Skeletal muscle tissue (tissue), 3 donors: ENCODE measurements at regions not wholly inside any gene's neighbourhood (a gene's known extent, or its start where the extent isn't known, plus 50 kb on each side); places are given as distances from the start of the nearest gene placed in this dataset.

Experiments used
- H3K27ac ChIP-seq: one replicate; pipeline ENCODE4 v1.7.0; 2013; ENCODE audit warnings: mild to moderate bottlenecking, low read depth, low read length, inconsistent platforms
- H3K27me3 ChIP-seq, 3 donors: one replicate each; pipeline ENCODE4 v1.7.0; 2013; ENCODE audit warnings: low read length in 3 of 3; ENCODE audit not compliant: control insufficient read depth in 3 of 3, insufficient read depth in 3 of 3
- H3K36me3 ChIP-seq, 3 donors: one replicate each; pipeline ENCODE4 v1.7.0; 2013; ENCODE audit warnings: low read length in 3 of 3; ENCODE audit not compliant: control insufficient read depth in 3 of 3, insufficient read depth in 3 of 3
- H3K4me1 ChIP-seq, 3 donors: one replicate each; pipeline ENCODE4 v1.7.0; 2013; ENCODE audit warnings: low read length in 3 of 3, mild to moderate bottlenecking in 3 of 3; ENCODE audit not compliant: control insufficient read depth in 3 of 3, insufficient read depth in 3 of 3
- H3K4me3 ChIP-seq, 3 donors: one replicate each; pipeline ENCODE4 v1.7.0; 2013; ENCODE audit warnings: low read length in 3 of 3
- H3K9ac ChIP-seq, 3 donors: one replicate each; pipeline ENCODE4 v1.7.0; 2013; ENCODE audit warnings: low read length in 3 of 3, mild to moderate bottlenecking in 3 of 3, moderate library complexity in 2 of 3, low read depth in 1 of 3
- H3K9me3 ChIP-seq, 3 donors: one replicate each; pipeline ENCODE4 v1.7.0; 2013; ENCODE audit warnings: low read length in 3 of 3; ENCODE audit not compliant: control insufficient read depth in 3 of 3
- donor health status: Osteomylitis.

GRCh38 chr2:19542796-19543662 is 184.6 kb upstream of the OSR1 start:
- Histone ChIP-seq H3K9ac (no peak overlapping the region), H3K36me3 (no peaks in the 10 kb centered on the region), H3K9me3 (no peaks in the 10 kb centered on the region), H3K4me1 (peaks cover 6% of the 10 kb centered on the region in 3 donors), H3K27ac (no peak overlapping the region), H3K27me3 (no peaks in the 10 kb centered on the region), H3K4me3 (no peak overlapping the region)

DNA sequence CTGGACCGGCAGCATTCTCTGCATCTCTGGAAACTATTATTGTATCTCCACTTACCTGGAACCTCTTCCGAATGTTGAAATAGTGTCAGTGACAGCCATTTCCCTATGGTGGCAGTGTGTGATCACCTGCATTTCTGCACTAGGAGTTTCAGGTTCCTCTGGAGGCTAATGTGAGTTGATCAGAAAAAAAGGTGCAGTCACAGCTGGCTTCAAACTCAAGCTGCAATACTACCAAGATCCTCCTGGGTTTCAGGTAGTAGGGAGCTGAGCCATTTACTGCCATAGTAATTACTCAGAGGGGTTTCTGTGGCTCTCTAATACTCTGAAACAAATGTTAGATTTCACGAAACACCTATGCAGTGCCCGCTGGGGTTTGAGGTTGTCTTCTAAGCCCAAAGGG is 183.5 kb upstream of the OSR1 start:
- no peak overlapping the region for H3K27ac ChIP-seq
- H3K9ac ChIP-seq, result no peak overlapping the region
- H3K9me3 ChIP-seq, result no peaks in the 10 kb centered on the region
- H3K4me1 ChIP-seq, result peaks cover 6 to 9% (median 9%) of the 10 kb centered on the region in 3 donors
- H3K4me3 ChIP-seq, result no peak overlapping the region
- no peaks in the 10 kb centered on the region for H3K36me3 ChIP-seq
- H3K27me3 ChIP-seq, result no peaks in the 10 kb centered on the region

GRCh38 chr2:19540739-19541525 is 182.5 kb upstream of the OSR1 start:
- no peaks in the 10 kb centered on the region for H3K27me3 ChIP-seq
- no peak overlapping the region for H3K4me3 ChIP-seq
- H3K36me3 ChIP-seq, result no peaks in the 10 kb centered on the region
- no peak overlapping the region for H3K9ac ChIP-seq
- H3K4me1 ChIP-seq, result peaks cover 6 to 9% (median 9%) of the 10 kb centered on the region in 3 donors
- no peaks in the 10 kb centered on the region for H3K9me3 ChIP-seq
- no peak overlapping the region for H3K27ac ChIP-seq

DNA sequence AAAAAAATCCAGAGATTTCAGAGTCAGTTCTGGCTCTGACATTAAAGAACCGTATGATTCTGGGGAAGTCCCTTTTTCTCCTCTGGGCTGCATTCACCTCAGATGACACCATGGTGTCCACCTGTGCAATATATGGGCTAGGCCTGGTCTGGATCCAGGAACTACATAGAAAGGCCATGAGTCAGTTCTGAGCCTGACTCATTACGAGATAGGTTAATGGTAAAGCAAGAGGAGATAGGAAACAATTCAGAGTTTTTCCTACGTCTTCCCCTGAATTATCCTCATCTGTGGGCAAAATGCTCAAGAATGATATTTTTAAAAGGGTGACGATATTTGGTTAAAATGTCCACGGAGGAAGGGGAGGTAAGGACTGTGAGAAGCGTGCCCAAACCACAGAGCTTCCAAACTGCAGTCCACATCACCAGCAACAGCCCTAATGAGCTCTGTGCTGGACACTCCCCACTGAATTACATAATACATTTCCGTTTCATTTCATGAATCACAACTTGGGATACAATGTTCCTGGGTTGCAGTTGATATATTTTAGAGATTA is 180.1 kb upstream of the OSR1 start:
- Histone ChIP-seq H3K27ac (peak overlapping the region; percentile 33), H3K36me3 (no peaks in the 10 kb centered on the region), H3K4me1 (peaks cover 6 to 9% (median 9%) of the 10 kb centered on the region in 3 donors), H3K4me3 (peak overlapping the region in 1 of 3 donors; percentile 32), H3K9me3 (no peaks in the 10 kb centered on the region), H3K9ac (peak overlapping the region in 1 of 3 donors; percentile 24), H3K27me3 (no peaks in the 10 kb centered on the region)

- Histone ChIP-seq H3K4me3 (no peak overlapping the region), H3K4me1 (peaks cover 6 to 9% (median 6%) of the 10 kb centered on the region in 3 donors), H3K9me3 (no peaks in the 10 kb centered on the region), H3K36me3 (no peaks in the 10 kb centered on the region), H3K27me3 (no peaks in the 10 kb centered on the region), H3K27ac (no peak overlapping the region), H3K9ac (no peak overlapping the region)
Measured at GRCh38 chr2:19536136-19536535, 177.7 kb upstream of the OSR1 start.

- Histone ChIP-seq H3K9me3 (no peaks in the 10 kb centered on the region), H3K27ac (no peak overlapping the region), H3K9ac (no peak overlapping the region), H3K4me3 (no peak overlapping the region), H3K36me3 (no peaks in the 10 kb centered on the region), H3K27me3 (no peaks in the 10 kb centered on the region), H3K4me1 (peaks cover 0 to under 1% (median under 1%) of the 10 kb centered on the region in 3 donors)
Measured at GRCh38 chr2:19532547-19533196, 174.2 kb upstream of the OSR1 start.

DNA sequence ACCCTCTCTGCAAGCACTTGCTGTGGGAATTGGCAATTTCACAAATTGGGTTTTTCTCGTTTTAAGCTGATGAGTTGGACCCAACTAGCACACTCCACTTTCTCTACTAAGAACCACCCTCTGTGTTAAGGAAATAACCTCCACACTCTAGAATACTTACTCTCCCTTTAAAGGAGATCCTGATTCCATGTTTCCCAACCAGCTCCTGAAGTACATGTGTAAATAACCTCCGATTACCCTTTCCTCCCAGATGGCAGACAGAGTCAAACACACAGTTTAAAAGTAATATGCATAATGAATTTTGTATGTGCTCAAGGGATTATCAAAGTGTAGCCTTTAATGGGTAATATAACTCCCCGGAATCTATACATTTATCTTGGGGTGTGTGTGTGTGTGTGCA is 171.3 kb upstream of the OSR1 start:
- Histone ChIP-seq H3K9me3 (no peaks in the 10 kb centered on the region), H3K27me3 (no peaks in the 10 kb centered on the region), H3K36me3 (no peaks in the 10 kb centered on the region)

GRCh38 chr2:19527771-19528170 is 169.3 kb upstream of the OSR1 start:
- H3K36me3 ChIP-seq, result no peaks in the 10 kb centered on the region
- no peaks in the 10 kb centered on the region for H3K4me1 ChIP-seq
- no peak overlapping the region for H3K27ac ChIP-seq
- no peak overlapping the region for H3K4me3 ChIP-seq
- no peak overlapping the region for H3K9ac ChIP-seq
- H3K27me3 ChIP-seq, result no peaks in the 10 kb centered on the region
- no peaks in the 10 kb centered on the region for H3K9me3 ChIP-seq

More for the DNA sequence above, 171.3 kb upstream of the OSR1 start:
- H3K27ac ChIP-seq, result no peak overlapping the region
- no peak overlapping the region for H3K9ac ChIP-seq
- no peaks in the 10 kb centered on the region for H3K4me1 ChIP-seq
- H3K4me3 ChIP-seq, result no peak overlapping the region

DNA sequence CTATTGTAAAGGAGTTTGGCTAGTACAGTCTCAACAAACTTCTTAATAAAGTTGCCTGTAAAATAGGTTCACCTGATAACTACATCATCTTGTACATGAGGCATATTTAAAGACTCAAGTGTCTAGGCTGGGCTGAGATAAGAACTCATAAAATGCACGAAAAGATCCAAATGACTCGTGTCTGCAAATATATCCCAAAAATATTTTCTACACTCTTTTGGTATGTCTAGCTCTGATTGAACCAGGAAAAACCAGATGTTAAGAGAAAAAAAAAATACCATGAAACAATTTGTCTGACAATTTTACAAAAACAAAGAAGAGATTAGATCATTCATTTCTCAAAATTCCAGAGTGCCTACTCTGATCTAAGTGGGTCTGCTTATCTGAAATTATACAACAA is 166.9 kb upstream of the OSR1 start:
- Histone ChIP-seq H3K4me3 (no peak overlapping the region), H3K9me3 (no peaks in the 10 kb centered on the region), H3K27ac (no peak overlapping the region), H3K36me3 (no peaks in the 10 kb centered on the region), H3K4me1 (no peaks in the 10 kb centered on the region), H3K9ac (no peak overlapping the region), H3K27me3 (no peaks in the 10 kb centered on the region)
